OCI-LY3 (cell line): ENCODE measurements at regions not wholly inside any gene's neighbourhood (a gene's known extent, or its start where the extent isn't known, plus 50 kb on each side); places are given as distances from the start of the nearest gene placed in this dataset.

Experiments
- CTCF ChIP-seq: fragments of 200-600, 300-600 bp; sonication (generic); IDR thresholded peaks from 2 replicates; pipeline ENCODE4 v1.5.1; 2014; ENCODE audit warnings: antibody characterized with exemption, low read length, low read depth
- EZH2phosphoT487 ChIP-seq: fragments of 200-600 bp; shearing (Covaris generic); IDR thresholded peaks from 2 replicates; pipeline ENCODE4 v1.6.1; 2018; ENCODE audit warnings: antibody characterized with exemption, mixed run types, low read depth

GRCh38 chr5:58357121-58357520 is 102.8 kb downstream of the PLK2 start:
- no peak for TF ChIP-seq CTCF
- TF ChIP-seq EZH2phosphoT487, result no peak
